Mesothelial cell of epicardium (in vitro differentiated cells): ENCODE measurements at regions not wholly inside any gene's neighbourhood (a gene's known extent, or its start where the extent isn't known, plus 50 kb on each side); places are given as distances from the start of the nearest gene placed in this dataset.

Experiments
- DNase-seq, 2 experiments: peaks; one replicate each; pipeline ENCODE4 v3.0.0; 2021; ENCODE audit warnings: low spot score in 2 of 2; ENCODE audit not compliant: unreplicated experiment in 2 of 2
- H3K27ac Mint-ChIP-seq: 2 replicates; pipeline ENCODE4 v1.8.0; 2021; ENCODE audit warnings: mixed read lengths
- H3K27me3 Mint-ChIP-seq: 2 replicates; pipeline ENCODE4 v1.8.0; 2021; ENCODE audit warnings: low read depth, mixed read lengths
- H3K36me3 Mint-ChIP-seq: 2 replicates; pipeline ENCODE4 v1.8.0; 2021; ENCODE audit warnings: mixed read lengths
- H3K4me1 Mint-ChIP-seq: 2 replicates; pipeline ENCODE4 v1.8.0; 2021; ENCODE audit warnings: mixed read lengths
- H3K4me3 Mint-ChIP-seq: 2 replicates; pipeline ENCODE4 v1.8.0; 2021; ENCODE audit warnings: mild to moderate bottlenecking, moderate library complexity, mixed read lengths
- H3K9me3 Mint-ChIP-seq: 2 replicates; pipeline ENCODE4 v1.8.0; 2021; ENCODE audit warnings: mixed read lengths
- TF ChIP-seq, protein P1 (sequence below): fragments of 200-600 bp; sonication (generic); IDR thresholded peaks from one replicate; pipeline ENCODE4 v1.5.0; 2021; ENCODE audit warnings: antibody characterized with exemption; ENCODE audit not compliant: unreplicated experiment

DNA sequence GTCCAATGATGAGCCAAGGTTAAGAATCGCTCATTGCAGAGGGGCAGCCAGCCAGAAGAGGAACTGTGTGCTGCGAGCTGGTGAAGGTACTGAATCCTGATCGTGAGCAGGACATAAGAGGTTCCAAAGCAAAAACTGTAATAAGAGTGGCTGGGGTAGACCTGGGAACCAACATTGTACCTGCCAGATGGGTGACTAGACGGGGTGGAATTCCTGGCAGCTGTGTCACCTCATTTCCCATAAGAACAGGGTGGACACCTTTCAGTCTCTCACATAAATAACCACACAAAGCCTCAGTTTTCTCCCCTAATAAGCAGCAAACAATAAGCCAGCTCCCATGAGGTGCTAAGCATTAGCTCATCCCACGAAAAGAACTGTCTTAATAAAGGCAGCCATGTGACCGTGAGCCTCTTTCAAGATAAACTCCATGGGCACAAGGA, 290.3 kb downstream of the SOX9 start:
- peaks cover 39% of the 10 kb centered on the region for H3K4me1 Mint-ChIP-seq
- no peak overlapping the region for H3K4me3 Mint-ChIP-seq
- TF ChIP-seq, protein P1, sequence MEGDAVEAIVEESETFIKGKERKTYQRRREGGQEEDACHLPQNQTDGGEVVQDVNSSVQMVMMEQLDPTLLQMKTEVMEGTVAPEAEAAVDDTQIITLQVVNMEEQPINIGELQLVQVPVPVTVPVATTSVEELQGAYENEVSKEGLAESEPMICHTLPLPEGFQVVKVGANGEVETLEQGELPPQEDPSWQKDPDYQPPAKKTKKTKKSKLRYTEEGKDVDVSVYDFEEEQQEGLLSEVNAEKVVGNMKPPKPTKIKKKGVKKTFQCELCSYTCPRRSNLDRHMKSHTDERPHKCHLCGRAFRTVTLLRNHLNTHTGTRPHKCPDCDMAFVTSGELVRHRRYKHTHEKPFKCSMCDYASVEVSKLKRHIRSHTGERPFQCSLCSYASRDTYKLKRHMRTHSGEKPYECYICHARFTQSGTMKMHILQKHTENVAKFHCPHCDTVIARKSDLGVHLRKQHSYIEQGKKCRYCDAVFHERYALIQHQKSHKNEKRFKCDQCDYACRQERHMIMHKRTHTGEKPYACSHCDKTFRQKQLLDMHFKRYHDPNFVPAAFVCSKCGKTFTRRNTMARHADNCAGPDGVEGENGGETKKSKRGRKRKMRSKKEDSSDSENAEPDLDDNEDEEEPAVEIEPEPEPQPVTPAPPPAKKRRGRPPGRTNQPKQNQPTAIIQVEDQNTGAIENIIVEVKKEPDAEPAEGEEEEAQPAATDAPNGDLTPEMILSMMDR, result no peak
- peaks cover 8% of the 10 kb centered on the region for H3K36me3 Mint-ChIP-seq
- no peaks in the 10 kb centered on the region for H3K9me3 Mint-ChIP-seq
- no peak overlapping the region for H3K27ac Mint-ChIP-seq
- H3K27me3 Mint-ChIP-seq, result no peaks in the 10 kb centered on the region
- no peak for DNase-seq

DNA sequence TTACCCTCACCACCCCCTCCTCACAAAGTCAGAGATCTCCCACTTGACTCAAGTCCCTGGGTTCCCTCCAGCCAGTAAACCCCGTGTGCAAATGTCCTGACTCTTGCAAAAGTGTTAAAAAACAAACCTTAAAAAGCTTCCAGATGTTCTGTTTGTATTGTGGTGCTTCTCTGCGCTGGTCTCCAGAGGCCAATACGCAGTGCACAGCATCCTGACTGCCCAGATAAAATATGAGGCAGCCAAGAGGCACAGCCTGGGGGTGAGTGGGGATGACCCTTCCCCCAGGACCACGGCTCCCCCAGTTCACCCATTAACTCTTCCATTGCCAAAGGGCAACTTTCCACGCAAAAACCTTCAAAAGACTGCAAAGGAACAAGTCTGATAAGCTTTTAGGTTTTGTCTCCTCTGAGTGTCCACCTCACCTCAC, 291.8 kb downstream of the SOX9 start:
- Mint-ChIP-seq H3K27ac (no peak overlapping the region), H3K4me1 (peaks cover 29% of the 10 kb centered on the region), H3K27me3 (no peaks in the 10 kb centered on the region), H3K9me3 (peaks cover 6% of the 10 kb centered on the region), H3K4me3 (no peak overlapping the region), H3K36me3 (peaks cover 10% of the 10 kb centered on the region)
- TF ChIP-seq, protein P1, result no peak
- no peak for DNase-seq

DNA sequence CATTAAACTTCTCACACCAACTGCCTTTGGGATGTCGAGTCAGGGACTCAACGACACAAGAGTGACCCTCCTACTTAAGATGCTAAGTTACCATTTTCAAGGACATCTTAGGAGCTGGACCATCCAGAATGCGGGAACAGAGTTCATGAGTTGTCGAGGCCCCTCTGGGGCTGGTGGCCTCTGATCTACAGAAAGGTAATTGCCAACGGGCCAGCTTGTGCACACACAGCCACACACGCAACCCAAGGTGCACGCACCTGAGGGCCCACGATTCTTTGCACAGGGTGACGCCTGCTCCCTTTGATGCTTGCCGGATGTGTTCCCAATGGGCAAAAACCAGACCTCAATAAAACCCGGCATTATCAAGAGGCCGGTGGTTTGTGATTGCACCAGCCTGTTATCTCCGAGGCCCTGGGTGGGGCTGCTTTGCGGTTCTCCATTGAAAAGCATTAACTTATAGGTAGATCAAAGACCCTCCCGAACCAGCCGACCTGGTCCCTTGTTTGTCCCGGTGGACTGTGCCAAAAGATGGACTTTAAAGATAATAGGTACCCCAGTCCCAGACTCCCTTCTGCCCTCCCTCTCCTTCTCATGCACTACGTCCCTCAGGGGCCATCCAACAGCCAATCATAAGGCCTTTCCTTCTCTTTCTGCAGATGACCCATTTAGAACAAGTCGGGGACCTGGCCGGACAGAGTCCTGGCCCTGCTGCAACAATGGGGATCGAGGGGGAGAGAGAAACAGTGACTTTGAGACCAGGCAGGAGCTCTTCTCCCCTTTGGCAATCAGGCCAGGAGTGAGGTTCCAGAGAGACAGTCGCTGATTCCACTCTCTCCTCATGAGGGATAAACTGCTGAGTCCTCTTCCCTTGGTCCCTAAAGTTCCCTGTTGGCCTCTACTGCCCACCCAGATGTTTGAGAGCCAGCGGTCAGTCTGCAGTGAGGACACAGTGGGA, 292.5 kb downstream of the SOX9 start:
- no peak overlapping the region for H3K4me3 Mint-ChIP-seq
- H3K27ac Mint-ChIP-seq, result no peak overlapping the region
- no peak for DNase-seq
- TF ChIP-seq, protein P1, result no peak
- peaks cover 10% of the 10 kb centered on the region for H3K9me3 Mint-ChIP-seq
- no peaks in the 10 kb centered on the region for H3K27me3 Mint-ChIP-seq
- H3K4me1 Mint-ChIP-seq, result peaks cover 22% of the 10 kb centered on the region
- peaks cover 14% of the 10 kb centered on the region for H3K36me3 Mint-ChIP-seq

DNA sequence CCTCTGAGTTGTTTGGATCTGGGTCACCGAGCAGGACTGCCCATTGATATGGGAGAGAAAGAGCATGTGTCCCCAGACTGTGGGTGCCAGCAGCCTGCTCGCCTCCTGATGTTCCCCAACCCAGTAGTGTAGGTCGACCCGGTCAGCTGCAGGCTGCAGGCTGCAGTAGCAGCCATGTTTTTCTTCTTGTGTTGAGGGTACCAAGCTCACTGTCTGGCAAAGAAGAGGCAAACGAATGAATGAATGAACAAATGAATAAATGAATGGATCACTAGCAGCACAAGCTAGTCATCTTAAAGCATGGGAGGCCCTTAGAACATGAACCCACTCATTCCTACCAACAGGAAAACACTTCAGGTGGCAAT, 293.2 kb downstream of the SOX9 start:
- Mint-ChIP-seq H3K36me3 (peaks cover 20% of the 10 kb centered on the region), H3K27ac (no peak overlapping the region)

DNA sequence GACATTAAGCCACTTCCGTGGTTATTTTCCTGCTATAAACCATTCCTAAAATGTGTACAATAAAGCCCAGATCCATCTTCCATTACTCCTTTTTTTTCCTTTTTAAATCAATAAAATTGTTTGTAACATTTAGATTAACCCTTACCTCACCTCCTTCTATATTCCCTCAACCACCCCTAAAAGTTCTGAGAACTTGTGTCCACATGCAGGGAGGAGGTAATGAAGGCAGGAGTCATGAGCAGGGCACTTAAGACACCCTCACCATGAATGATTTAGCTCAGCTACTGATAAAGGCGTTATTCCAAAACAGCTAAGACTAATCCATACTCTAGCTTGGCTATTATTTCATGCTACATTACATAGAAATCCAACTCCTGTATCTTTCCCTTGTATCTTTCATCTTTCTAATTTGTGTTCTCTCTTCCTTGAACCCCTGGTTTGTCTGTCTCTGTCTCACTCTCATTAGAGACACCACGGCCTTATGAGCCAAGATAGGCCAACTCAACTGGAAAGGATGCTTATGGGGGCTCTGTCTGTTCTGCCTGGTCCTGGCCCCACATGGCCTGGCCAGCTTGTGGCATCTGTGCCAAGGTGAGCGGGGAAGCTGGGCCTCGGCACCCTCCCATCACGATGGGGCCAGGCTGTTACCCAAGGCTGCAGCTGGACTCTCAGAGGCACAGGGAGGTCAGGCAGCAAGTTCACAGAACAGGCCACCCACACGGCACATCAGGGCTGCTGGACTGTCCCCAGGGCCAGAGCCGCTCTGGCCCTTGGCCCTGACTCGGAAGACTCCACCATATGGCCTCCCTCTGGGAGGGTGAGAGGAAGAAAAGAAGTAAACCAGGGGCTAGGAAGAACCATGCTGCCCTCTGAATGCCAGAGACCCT, 294.4 kb downstream of the SOX9 start:
- peaks cover 19% of the 10 kb centered on the region for H3K9me3 Mint-ChIP-seq
- no peaks in the 10 kb centered on the region for H3K27me3 Mint-ChIP-seq
- no peak overlapping the region for H3K4me3 Mint-ChIP-seq
- TF ChIP-seq, protein P1, result no peak
- no peak overlapping the region for H3K27ac Mint-ChIP-seq
- H3K36me3 Mint-ChIP-seq, result peaks cover 23% of the 10 kb centered on the region
- no peak for DNase-seq
- H3K4me1 Mint-ChIP-seq, result peaks cover 20% of the 10 kb centered on the region

More for the DNA sequence above, 293.2 kb downstream of the SOX9 start:
- Mint-ChIP-seq H3K4me3 (no peak overlapping the region), H3K9me3 (peaks cover 16% of the 10 kb centered on the region), H3K27me3 (no peaks in the 10 kb centered on the region), H3K4me1 (peaks cover 20% of the 10 kb centered on the region)
- TF ChIP-seq, protein P1, result no peak
- no peak for DNase-seq
